K562 (cell line): ENCODE measurements at regions not wholly inside any gene's neighbourhood (a gene's known extent, or its start where the extent isn't known, plus 50 kb on each side); places are given as distances from the start of the nearest gene placed in this dataset.

ENCODE experiments used
- ATAC-seq: fragments of 200-7000 bp; cut with Tn5 transposase; 3 replicates; pipeline ENCODE4 v1.9.1; 2020; ENCODE audit warnings: moderate library complexity
- BruUV-seq: library from RNA; stranded (reverse); fragments of 400-500 nt; replicated peaks from 2 replicates; lab custom pipeline; 2021; lab: Mats Ljungman, UMichigan
- CTCF ChIA-PET: fragments of 300-600 bp; formaldehyde crosslinking; extraction: SDS; loops from one replicate; lab custom pipeline; 2021; ENCODE audit warnings: low intra/inter-chr PET ratio; lab: Yijun Ruan, JAX
- POLR2A ChIA-PET: fragments of 300-600, 350-650 bp; sonication (Branson Sonifier 250); formaldehyde crosslinking; extraction: SDS; loops from one replicate; lab custom pipeline; 2021; ENCODE audit warnings: antibody characterized with exemption, inconsistent platforms; lab: Yijun Ruan, JAX
- DNase-seq, 4 experiments: peaks; one replicate each; pipeline versions ENCODE4 v3.0.0 to v3.0.0-alpha.2; 2011 to 2018; ENCODE audit warnings: low spot score in 3 of 4, mixed read lengths in 3 of 4; ENCODE audit errors: extremely low read depth in 1 of 4
- FAIRE-seq: peaks from 2 replicates; lab custom pipeline; 2011; peaks lifted over from hg19 to GRCh38; lab: Jason Lieb, UNC
- H2AFZ ChIP-seq: 2 replicates; pipeline ENCODE4 v1.6.0; 2011; ENCODE audit warnings: low read depth, low read length, control low read depth, inconsistent platforms
- H3K27ac ChIP-seq: fragments of 200-600 bp; 3 replicates; pipeline ENCODE4 v1.8.0; 2011; ENCODE audit warnings: low read depth, mild to moderate bottlenecking, control low read depth, inconsistent platforms, low read length, moderate library complexity, mixed read lengths; ENCODE audit errors: extremely low read depth
- H3K27me3 ChIP-seq, 2 experiments: fragments of 300-600 bp in 1 of 2; 2 replicates in 1 of 2; 3 replicates in 1 of 2; pipeline versions ENCODE4 v1.6.0 to v1.8.0; 2011; ENCODE audit warnings: inconsistent platforms in 2 of 2, low read length in 2 of 2, mild to moderate bottlenecking in 1 of 2, mixed read lengths in 1 of 2, moderate library complexity in 1 of 2; ENCODE audit not compliant: control insufficient read depth in 2 of 2, insufficient read depth in 2 of 2
- H3K36me3 ChIP-seq: fragments of 300-600 bp; 3 replicates; pipeline ENCODE4 v1.8.0; 2011; ENCODE audit warnings: mild to moderate bottlenecking, low read length, inconsistent platforms; ENCODE audit not compliant: control insufficient read depth, insufficient read depth
- H3K4me1 ChIP-seq, 2 experiments: fragments of 200-600 bp in 1 of 2; replicated peaks in 1 of 2; 2 replicates in 1 of 2; 3 replicates in 1 of 2; pipeline versions ENCODE4 v1.5.1 to v1.8.0; 2011; ENCODE audit warnings: inconsistent platforms in 2 of 2, low read length in 2 of 2, mild to moderate bottlenecking in 1 of 2, mixed read lengths in 1 of 2, moderate library complexity in 1 of 2; ENCODE audit not compliant: control insufficient read depth in 2 of 2, insufficient read depth in 2 of 2
- H3K4me2 ChIP-seq: 2 replicates; pipeline ENCODE4 v1.6.1; 2011; ENCODE audit warnings: low read length, control low read depth, inconsistent platforms, mixed read lengths; ENCODE audit not compliant: insufficient read depth
- H3K4me3 ChIP-seq: fragments of 200-600 bp; sonication (generic), shearing (Covaris generic); 2 replicates; pipeline ENCODE4 v1.5.1; 2016; ENCODE audit warnings: control low read depth, inconsistent platforms
- H3K79me2 ChIP-seq: fragments of 200-600 bp; 3 replicates; pipeline ENCODE4 v1.8.0; 2011; ENCODE audit warnings: low read length, inconsistent platforms; ENCODE audit not compliant: control insufficient read depth, insufficient read depth
- H3K9ac ChIP-seq, 2 experiments: 2 replicates each; pipeline versions ENCODE4 v1.6.0 to v1.6.1; 2011; ENCODE audit warnings: low read depth in 2 of 2, low read length in 2 of 2, control low read depth in 1 of 2, inconsistent platforms in 1 of 2, mild to moderate bottlenecking in 1 of 2, mixed read lengths in 1 of 2; ENCODE audit not compliant: insufficient read depth in 1 of 2
- H3K9me1 ChIP-seq: one replicate; pipeline ENCODE4 v1.6.0; 2011; ENCODE audit warnings: inconsistent platforms, mild to moderate bottlenecking, low read length, moderate library complexity; ENCODE audit not compliant: control insufficient read depth, insufficient read depth
- H3K9me3 ChIP-seq: replicated peaks from 2 replicates; pipeline ENCODE4 v1.5.1; 2011; ENCODE audit warnings: low read depth, low read length, inconsistent platforms; ENCODE audit not compliant: control insufficient read depth, insufficient read depth
- H4K20me1 ChIP-seq: replicated peaks from 2 replicates; pipeline ENCODE4 v1.6.1; 2011; ENCODE audit warnings: low read length, inconsistent platforms, mixed read lengths; ENCODE audit not compliant: control insufficient read depth, insufficient read depth
- CHCHD3 ChIP-seq: fragments of 250-450 bp; sonication (Bioruptor Pico); IDR thresholded peaks from 2 replicates; pipeline ENCODE4 v2.1.2; 2022; ENCODE audit warnings: mild to moderate bottlenecking
- HNRNPH1 ChIP-seq: fragments of 200-400 bp; formaldehyde crosslinking; optimal IDR thresholded peaks from 2 replicates; pipeline ENCODE3; 2017; ENCODE audit warnings: low read depth, mild to moderate bottlenecking, low read length, moderate library complexity
- HNRNPUL1 ChIP-seq: fragments of 200-400 bp; formaldehyde crosslinking; IDR thresholded peaks from 2 replicates; pipeline ENCODE4 v1.6.1; 2017; ENCODE audit warnings: low read length
- MEF2A ChIP-seq: IDR thresholded peaks from 2 replicates; pipeline ENCODE4 v1.6.1; 2011; ENCODE audit warnings: low read depth, mild to moderate bottlenecking, low read length, moderate library complexity; ENCODE audit not compliant: control insufficient read depth
- PML ChIP-seq: IDR thresholded peaks from 2 replicates; pipeline ENCODE4 v1.6.1; 2012; ENCODE audit warnings: low read length, inconsistent platforms
- SREBF2 ChIP-seq: sonication (generic); formaldehyde crosslinking; IDR thresholded peaks from 2 replicates; pipeline ENCODE4 v1.4.0; 2020; ENCODE audit warnings: mild to moderate bottlenecking, missing genetic modification reagents
- ZNF224 ChIP-seq: sonication (generic); formaldehyde crosslinking; IDR thresholded peaks from 2 replicates; pipeline ENCODE4 v1.8.0; 2022; ENCODE audit warnings: mild to moderate bottlenecking, missing genetic modification reagents
- WGBS: fragments of 100-300 bp; shearing (Covaris generic); methylation state at CpG from one replicate; pipeline ENCODE4 v1.1.6; 2016; ENCODE audit warnings: low coverage, mixed read lengths; ENCODE audit not compliant: insufficient coverage; ENCODE audit errors: missing lambda C conversion rate; 5-methylcytosine and 5-hydroxymethylcytosine counted together
- in situ Hi-C: fragments of 300-500 bp; cut with MboI; formaldehyde crosslinking; loops from 4 replicates; pipeline ENCODE4 v1.15.0; 2018; ENCODE audit warnings: inconsistent platforms, mixed read lengths
- intact Hi-C: fragments of 100-400 bp; cut with micrococcal nuclease; formaldehyde crosslinking; loops from 2 replicates; pipeline ENCODE4 v1.14.2; 2022
- TF ChIP-seq, protein P1 (sequence below), 2 experiments: fragments of 450-650 bp in 1 of 2; sonication (generic) in 1 of 2; formaldehyde crosslinking in 1 of 2; IDR thresholded peaks in 1 of 2; conservative IDR thresholded peaks in 1 of 2; 2 replicates each; pipeline versions ENCODE4 v1.6.1 to v1.8.1; 2016 to 2023; ENCODE audit warnings: mild to moderate bottlenecking in 2 of 2, moderate library complexity in 2 of 2, inconsistent platforms in 1 of 2, missing genetic modification reagents in 1 of 2

DNA sequence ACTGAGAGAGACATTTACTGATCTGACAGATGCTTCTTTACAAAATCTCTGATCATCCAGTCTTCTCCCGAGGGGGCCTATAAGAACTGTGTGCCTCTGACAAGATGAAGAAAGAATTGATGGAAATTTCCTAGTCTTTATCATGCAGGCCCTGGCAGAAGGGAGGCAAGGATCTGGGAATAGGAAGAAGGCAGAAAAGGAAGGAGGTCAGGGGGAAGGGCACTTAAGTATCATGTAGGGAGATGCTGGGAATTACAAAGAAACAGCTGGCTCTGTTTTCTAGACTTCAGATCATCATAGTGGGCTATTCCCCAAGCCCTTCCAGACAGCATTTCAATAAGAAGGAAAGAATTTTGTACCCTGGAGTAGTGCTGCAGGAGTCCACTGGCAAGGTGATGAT, 243.3 kb upstream of the MOCS1 start:
- Histone ChIP-seq H3K9ac (no peak overlapping the region), H3K79me2 (no peaks in the 10 kb centered on the region), H2AFZ (no peak overlapping the region), H3K9me3 (no peaks in the 10 kb centered on the region), H3K4me3 (no peak overlapping the region), H3K9me1 (no peaks in the 10 kb centered on the region), H3K4me2 (no peak overlapping the region), H3K27ac (no peak overlapping the region), H3K4me1 (no peaks in the 10 kb centered on the region), H4K20me1 (no peaks in the 10 kb centered on the region), H3K27me3 (no peaks in the 10 kb centered on the region), H3K36me3 (no peaks in the 10 kb centered on the region)
- BruUV-seq: no TSS peak
- in situ Hi-C loops (no loop called here), intact Hi-C loops (no loop called here)
- CTCF ChIA-PET: no interaction called here
- POLR2A ChIA-PET: interaction anchor here (1.0 kb wide), 1 partner anchor 14 kb away, joined by 3 read pairs; no protein-coding TSS in a partner anchor
- WGBS: 0% methylated on average over 1 of the region's 1 CpG
- TF ChIP-seq HNRNPUL1: no peak
- TF ChIP-seq HNRNPH1: no peak
- no peak for TF ChIP-seq ZNF224 (CRISPR knock-in tag)
- no peak for TF ChIP-seq CHCHD3 (CRISPR knock-in tag)
- TF ChIP-seq, protein P1, sequence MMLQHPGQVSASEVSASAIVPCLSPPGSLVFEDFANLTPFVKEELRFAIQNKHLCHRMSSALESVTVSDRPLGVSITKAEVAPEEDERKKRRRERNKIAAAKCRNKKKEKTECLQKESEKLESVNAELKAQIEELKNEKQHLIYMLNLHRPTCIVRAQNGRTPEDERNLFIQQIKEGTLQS (IDR thresholded peaks at IDR 0.05): no peak
- TF ChIP-seq, protein P1 (CRISPR knock-in tag; conservative IDR thresholded peaks at IDR 0.05): no peak
- TF ChIP-seq PML: no peak
- TF ChIP-seq MEF2A: no peak
- no peak for TF ChIP-seq SREBF2 (CRISPR knock-in tag)
- ATAC-seq: no peak
- FAIRE-seq: no peak
- no peak for DNase-seq
